ENCODE measurements at regions not wholly inside any gene's neighbourhood (a gene's known extent, or its start where the extent isn't known, plus 50 kb on each side); places are given as distances from the start of the nearest gene placed in this dataset.

- TF ChIP-seq CHD7 (IDR thresholded peaks at IDR 0.05; ENCODE audit: low read depth, low read length) (no peak), BRD9 (IDR thresholded peaks at IDR 0.05; ENCODE audit: low read depth, partially characterized antibody) (no peak), E2F6 (IDR thresholded peaks at IDR 0.05; ENCODE audit: borderline replicate concordance in 1 of 2, extremely low read depth in 1 of 2, insufficient read depth in 1 of 2, insufficient read length in 1 of 2, low read depth in 1 of 2, low read length in 1 of 2, poor library complexity in 1 of 2, severe bottlenecking in 1 of 2) (no peak), ZNF280B (CRISPR knock-in tag; IDR thresholded peaks at IDR 0.05) (no peak), GABPB2 (CRISPR knock-in tag; conservative IDR thresholded peaks at IDR 0.05) (no peak), KHSRP (IDR thresholded peaks at IDR 0.05) (no peak), NFATC3 (IDR thresholded peaks at IDR 0.05) (no peak), ZFP36 (IDR thresholded peaks at IDR 0.05; ENCODE audit: low read depth, low read length, partially characterized antibody) (no peak), RBM14 (IDR thresholded peaks at IDR 0.05; ENCODE audit: borderline replicate concordance, insufficient read depth, low read depth, low read length) (no peak), DNMT1 (IDR thresholded peaks at IDR 0.05) (no peak), EZH2 (IDR thresholded peaks at IDR 0.05; ENCODE audit: borderline replicate concordance, low read depth, low read length) (no peak), SAFB2 (IDR thresholded peaks at IDR 0.05; ENCODE audit: borderline replicate concordance, low read depth, low read length, severe bottlenecking) (no peak), ZNF253 (CRISPR knock-in tag; conservative IDR thresholded peaks at IDR 0.05) (no peak), SNAPC5 (CRISPR knock-in tag; IDR thresholded peaks at IDR 0.05) (no peak)
Measured at GRCh38 chrX:22404297-22404696, 131.6 kb downstream of the CBLL2 start (continued).
